Right atrium auricular region (tissue), 2 donors: ENCODE measurements at regions not wholly inside any gene's neighbourhood (a gene's known extent, or its start where the extent isn't known, plus 50 kb on each side); places are given as distances from the start of the nearest gene placed in this dataset.

Experiments
- DNase-seq: peaks from one replicate; pipeline ENCODE4 v3.0.0-alpha.2; 2019; ENCODE audit warnings: low spot score
- H3K27ac ChIP-seq, 2 donors: fragments of 200-600 bp; sonication (generic); 1 replicate in 1 of 2; 2 replicates in 1 of 2; pipeline ENCODE4 v1.5.1; 2016 to 2019
- H3K27me3 ChIP-seq, 2 donors: fragments of 200-600 bp; sonication (generic); one replicate each; pipeline versions ENCODE4 v1.5.1 to v1.6.0; 2017 to 2019
- H3K36me3 ChIP-seq: fragments of 200-600 bp; sonication (generic); one replicate; pipeline ENCODE4 v1.5.1; 2016
- H3K4me1 ChIP-seq, 2 donors: fragments of 200-600 bp; sonication (generic); one replicate each; pipeline versions ENCODE4 v1.5.1 to v1.6.0; 2017 to 2019
- H3K4me3 ChIP-seq, 2 donors: fragments of 200-600 bp; sonication (generic); 1 replicate in 1 of 2; 2 replicates in 1 of 2; pipeline ENCODE4 v1.5.1; 2017 to 2019; ENCODE audit warnings: mild to moderate bottlenecking in 1 of 2, moderate library complexity in 1 of 2
- H3K9me3 ChIP-seq, 2 donors: fragments of 200-600 bp; sonication (generic); one replicate each; pipeline ENCODE4 v1.5.1; 2019
- TF ChIP-seq, protein P1 (sequence below), 2 donors: fragments of 200-600 bp; sonication (generic); IDR thresholded peaks; one replicate each; pipeline ENCODE4 v1.5.1; 2019; ENCODE audit warnings: antibody characterized with exemption in 2 of 2

DNA sequence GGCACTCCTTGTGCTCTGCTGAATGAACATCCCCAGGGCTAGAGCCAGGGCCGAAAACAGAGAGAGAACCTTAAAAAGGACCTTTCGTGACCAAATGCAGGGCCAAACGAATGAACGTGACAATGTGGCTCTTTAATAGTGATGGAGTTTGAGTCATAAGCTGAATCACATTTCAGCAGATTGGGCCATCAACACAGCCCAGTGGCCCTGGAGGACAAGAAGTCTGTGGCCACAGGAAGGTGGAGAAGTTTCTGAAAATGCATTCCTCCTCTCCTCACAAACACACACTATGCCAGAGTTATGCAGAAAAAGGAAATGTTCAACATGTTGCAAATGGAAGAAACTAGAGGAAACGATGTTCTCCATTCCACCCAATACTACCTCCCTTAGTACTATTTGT, 415.8 kb downstream of the HRH4 start:
- no peak for DNase-seq
- no peaks in the 10 kb centered on the region for H3K27me3 ChIP-seq
- H3K4me1 ChIP-seq, result no peaks in the 10 kb centered on the region
- no peaks in the 10 kb centered on the region for H3K36me3 ChIP-seq
- H3K9me3 ChIP-seq, result no peaks in the 10 kb centered on the region
- H3K27ac ChIP-seq, result no peak overlapping the region
- TF ChIP-seq, protein P1, sequence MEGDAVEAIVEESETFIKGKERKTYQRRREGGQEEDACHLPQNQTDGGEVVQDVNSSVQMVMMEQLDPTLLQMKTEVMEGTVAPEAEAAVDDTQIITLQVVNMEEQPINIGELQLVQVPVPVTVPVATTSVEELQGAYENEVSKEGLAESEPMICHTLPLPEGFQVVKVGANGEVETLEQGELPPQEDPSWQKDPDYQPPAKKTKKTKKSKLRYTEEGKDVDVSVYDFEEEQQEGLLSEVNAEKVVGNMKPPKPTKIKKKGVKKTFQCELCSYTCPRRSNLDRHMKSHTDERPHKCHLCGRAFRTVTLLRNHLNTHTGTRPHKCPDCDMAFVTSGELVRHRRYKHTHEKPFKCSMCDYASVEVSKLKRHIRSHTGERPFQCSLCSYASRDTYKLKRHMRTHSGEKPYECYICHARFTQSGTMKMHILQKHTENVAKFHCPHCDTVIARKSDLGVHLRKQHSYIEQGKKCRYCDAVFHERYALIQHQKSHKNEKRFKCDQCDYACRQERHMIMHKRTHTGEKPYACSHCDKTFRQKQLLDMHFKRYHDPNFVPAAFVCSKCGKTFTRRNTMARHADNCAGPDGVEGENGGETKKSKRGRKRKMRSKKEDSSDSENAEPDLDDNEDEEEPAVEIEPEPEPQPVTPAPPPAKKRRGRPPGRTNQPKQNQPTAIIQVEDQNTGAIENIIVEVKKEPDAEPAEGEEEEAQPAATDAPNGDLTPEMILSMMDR (IDR thresholded peaks at IDR 0.05), result no peak
- no peak overlapping the region for H3K4me3 ChIP-seq

DNA sequence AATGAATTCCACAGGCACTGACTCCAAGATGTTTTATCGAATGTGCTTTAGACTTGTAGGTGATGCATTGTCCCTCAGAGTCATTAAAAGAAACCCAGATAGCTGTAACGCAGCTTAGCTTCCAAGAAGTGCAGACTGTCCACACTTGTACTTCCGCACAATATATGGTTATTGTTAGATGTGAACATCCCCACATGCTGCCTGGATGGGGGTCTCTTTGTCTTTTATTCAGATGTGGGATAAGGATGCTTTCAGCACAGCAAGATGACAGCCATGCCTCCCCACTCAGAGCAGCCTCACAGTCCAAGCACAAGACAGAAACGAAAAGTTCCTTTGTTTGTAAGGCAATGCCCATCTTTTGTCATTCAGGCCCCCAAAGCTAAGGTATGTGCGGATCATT, 416.6 kb downstream of the HRH4 start:
- DNase-seq, result no peak
- no peaks in the 10 kb centered on the region for H3K27me3 ChIP-seq
- TF ChIP-seq, protein P1 (IDR thresholded peaks at IDR 0.05), result no peak
- H3K4me1 ChIP-seq, result no peaks in the 10 kb centered on the region
- H3K4me3 ChIP-seq, result no peak overlapping the region
- H3K9me3 ChIP-seq, result no peaks in the 10 kb centered on the region
- H3K27ac ChIP-seq, result no peak overlapping the region
- no peaks in the 10 kb centered on the region for H3K36me3 ChIP-seq

DNA sequence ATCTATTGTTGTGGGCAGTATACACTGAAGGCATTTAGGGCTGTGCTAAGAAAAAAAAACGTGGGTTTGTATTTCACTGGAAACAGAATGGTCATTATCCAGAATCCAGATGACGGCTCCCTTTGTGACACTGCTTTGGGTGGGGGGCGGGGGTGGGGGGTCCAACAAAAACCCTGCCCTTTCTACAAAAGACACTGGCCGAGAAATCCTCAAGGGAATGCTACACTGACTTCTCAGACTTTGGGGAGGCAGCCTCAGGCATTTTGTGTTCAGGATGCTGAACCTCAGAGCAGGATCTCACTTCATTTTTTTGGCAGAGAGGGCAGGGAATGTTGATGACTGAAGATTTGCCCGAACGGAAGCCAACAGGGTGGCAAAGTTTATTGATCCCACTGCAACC, 417.1 kb downstream of the HRH4 start:
- Histone ChIP-seq H3K4me3 (no peak overlapping the region), H3K27me3 (no peaks in the 10 kb centered on the region), H3K27ac (no peak overlapping the region), H3K9me3 (no peaks in the 10 kb centered on the region), H3K4me1 (no peaks in the 10 kb centered on the region), H3K36me3 (no peaks in the 10 kb centered on the region)
- TF ChIP-seq, protein P1 (IDR thresholded peaks at IDR 0.05), result no peak
- DNase-seq, result no peak

DNA sequence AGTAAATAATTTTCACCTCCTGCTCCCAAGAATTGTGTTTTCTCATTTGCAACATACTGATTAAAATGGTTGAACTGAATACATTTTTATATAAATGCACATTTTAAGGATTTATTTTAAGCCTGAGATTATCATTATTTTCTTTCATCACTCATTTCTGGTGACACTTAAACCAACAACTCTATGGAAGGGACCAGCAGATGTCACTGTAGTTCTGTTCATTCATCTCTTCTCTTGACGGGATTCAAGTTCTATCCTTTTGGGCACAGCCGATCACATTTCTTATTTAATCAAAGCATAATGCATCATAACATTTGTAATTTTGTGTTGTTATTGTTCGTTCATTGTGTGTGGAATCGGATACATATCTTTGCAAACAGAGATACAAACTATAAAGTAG, 417.9 kb downstream of the HRH4 start:
- Histone ChIP-seq H3K4me1 (no peaks in the 10 kb centered on the region), H3K4me3 (no peak overlapping the region), H3K36me3 (no peaks in the 10 kb centered on the region), H3K27me3 (no peaks in the 10 kb centered on the region), H3K9me3 (no peaks in the 10 kb centered on the region), H3K27ac (no peak overlapping the region)
- no peak for DNase-seq
- TF ChIP-seq, protein P1 (IDR thresholded peaks at IDR 0.05), result peak; percentile 50 to 68

DNA sequence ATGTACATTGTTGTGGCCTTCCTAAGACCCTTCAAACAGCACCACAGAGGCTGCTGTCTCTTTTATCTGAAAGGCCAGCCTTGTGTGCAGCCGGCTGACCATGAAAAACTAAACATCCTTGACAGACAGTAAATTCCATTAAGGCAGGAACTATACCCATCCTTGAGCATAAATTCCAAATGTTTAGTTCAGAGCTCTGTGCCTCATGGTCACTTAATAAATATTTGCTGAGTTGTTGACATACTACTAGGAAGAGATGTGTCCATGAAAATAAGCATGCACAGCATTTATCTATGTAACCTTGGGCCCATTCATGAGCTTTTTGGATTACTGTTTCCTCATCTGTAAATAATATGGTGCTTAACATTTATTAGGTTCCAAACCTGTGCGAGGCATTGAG, 424.8 kb downstream of the HRH4 start:
- no peaks in the 10 kb centered on the region for H3K9me3 ChIP-seq
- no peaks in the 10 kb centered on the region for H3K4me1 ChIP-seq
- H3K27ac ChIP-seq, result no peak overlapping the region
- no peaks in the 10 kb centered on the region for H3K36me3 ChIP-seq
- H3K4me3 ChIP-seq, result no peak overlapping the region
- H3K27me3 ChIP-seq, result no peaks in the 10 kb centered on the region
- TF ChIP-seq, protein P1 (IDR thresholded peaks at IDR 0.05), result no peak
- no peak for DNase-seq

DNA sequence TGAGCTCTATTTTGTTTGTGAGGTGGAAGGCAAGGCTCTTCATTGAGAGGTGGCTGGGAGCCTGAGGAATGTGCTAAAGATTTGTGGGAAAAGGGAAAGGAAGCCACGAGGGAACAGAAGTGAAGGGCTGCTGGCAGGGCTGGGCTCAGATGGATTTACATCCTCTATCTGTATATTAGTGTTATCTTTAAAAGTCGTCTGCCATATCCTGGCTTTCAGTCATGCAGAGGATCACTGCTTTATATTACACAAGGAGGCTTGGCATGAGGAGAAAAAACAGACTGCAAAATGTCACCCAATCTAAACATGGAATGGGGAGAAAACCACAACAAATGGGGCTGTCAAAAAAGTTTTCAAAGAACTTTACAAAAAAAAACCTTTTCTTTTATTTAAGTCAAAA, 434.4 kb downstream of the HRH4 start:
- H3K9me3 ChIP-seq, result no peaks in the 10 kb centered on the region
- no peaks in the 10 kb centered on the region for H3K4me1 ChIP-seq
- H3K27ac ChIP-seq, result no peak overlapping the region
- H3K4me3 ChIP-seq, result no peak overlapping the region
- H3K36me3 ChIP-seq, result no peaks in the 10 kb centered on the region
- no peak for DNase-seq
- TF ChIP-seq, protein P1 (IDR thresholded peaks at IDR 0.05), result no peak
- no peaks in the 10 kb centered on the region for H3K27me3 ChIP-seq
